SK-N-MC (cell line): ENCODE measurements at regions not wholly inside any gene's neighbourhood (a gene's known extent, or its start where the extent isn't known, plus 50 kb on each side); places are given as distances from the start of the nearest gene placed in this dataset.

Source experiments
- EZH2 ChIP-seq: fragments of 200-600 bp; sonication (generic); IDR thresholded peaks from one replicate; pipeline ENCODE4 v1.6.1; 2017; ENCODE audit warnings: antibody characterized with exemption
- FOXP2 ChIP-seq: optimal IDR thresholded peaks from 2 replicates; pipeline ENCODE3; 2011; ENCODE audit warnings: mild to moderate bottlenecking, moderate library complexity; ENCODE audit not compliant: insufficient read depth; ENCODE audit errors: extremely low read length, control extremely low read depth
- POLR2AphosphoS5 ChIP-seq: IDR thresholded peaks from 2 replicates; pipeline ENCODE4 v1.6.1; 2012; ENCODE audit warnings: mild to moderate bottlenecking, low read depth, low read length, borderline replicate concordance

GRCh38 chr4:123244137-123244536 lies 152.5 kb upstream of the SPRY1 start:
- TF ChIP-seq EZH2 = no peak
- TF ChIP-seq POLR2AphosphoS5 = no peak
- no peak for TF ChIP-seq FOXP2
